NCI-H2029 (cell line): ENCODE measurements at regions not wholly inside any gene's neighbourhood (a gene's known extent, or its start where the extent isn't known, plus 50 kb on each side); places are given as distances from the start of the nearest gene placed in this dataset.

Experiments
- DNase-seq: peaks from one replicate; lab custom pipeline; 2025; lab: John Stamatoyannopoulos, UW

- DNase-seq = no peak
Observed at GRCh38 chr15:69530991-69531664, 78.5 kb downstream of the RPLP1 start.

DNA sequence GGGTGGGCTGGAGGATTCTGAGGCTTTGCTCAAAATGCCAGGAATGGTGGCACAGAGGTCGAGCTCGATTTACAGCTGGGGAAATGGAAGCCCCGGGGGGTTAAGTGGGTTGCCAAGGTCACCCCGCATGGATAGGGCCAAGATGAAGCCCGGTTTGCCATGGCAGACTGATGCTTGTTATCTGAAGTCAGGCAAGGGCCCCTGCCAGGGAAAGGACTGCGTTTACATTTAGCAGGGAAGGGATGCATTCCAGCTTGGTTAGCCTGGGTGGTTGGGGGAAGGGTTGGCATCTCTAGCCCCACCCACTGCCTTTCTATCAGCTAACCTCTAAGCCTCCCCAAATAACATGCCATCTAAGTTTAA is 79.0 kb downstream of the RPLP1 start:
- no peak for DNase-seq

DNA sequence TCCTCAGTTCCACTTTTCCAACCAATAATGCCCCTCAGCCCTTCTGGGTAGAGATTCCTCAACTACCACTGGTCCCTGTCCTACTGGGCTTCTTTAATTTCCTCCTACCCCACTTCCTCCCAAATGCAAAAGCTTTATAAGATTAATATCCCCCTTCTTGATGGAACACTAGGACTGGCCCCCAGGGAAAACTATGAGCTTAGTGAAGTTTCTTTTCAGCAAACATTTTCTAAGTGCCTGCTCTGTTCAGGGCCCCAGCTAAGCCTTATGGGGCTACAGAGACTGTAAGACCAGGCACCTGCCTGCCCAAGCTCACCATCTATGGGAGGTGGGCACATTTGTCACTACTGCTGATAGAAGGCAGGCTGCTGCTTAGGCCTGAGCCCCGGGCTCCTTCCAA is 79.4 kb downstream of the RPLP1 start:
- DNase-seq = no peak

- no peak for DNase-seq
Observed at GRCh38 chr15:69532856-69533255, 80.2 kb downstream of the RPLP1 start.

DNA sequence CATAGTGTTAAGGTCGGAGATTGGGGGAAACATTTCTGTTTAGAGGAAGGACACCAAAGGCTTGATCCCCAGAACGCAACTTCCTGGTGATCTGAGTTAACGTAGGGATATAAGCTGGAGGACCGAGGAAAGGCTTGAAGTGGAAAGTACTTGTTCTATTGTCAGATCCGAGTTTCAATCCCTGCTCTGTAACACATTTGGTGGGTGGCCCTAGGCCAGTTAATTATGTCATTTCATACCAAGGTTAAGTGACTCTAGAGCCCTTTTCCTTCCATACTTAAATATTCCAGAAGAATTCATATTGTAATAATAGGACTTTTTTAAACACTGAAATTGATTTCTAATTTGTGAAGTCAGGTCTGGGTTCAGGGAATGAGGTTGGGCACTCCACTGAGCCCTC is 80.9 kb downstream of the RPLP1 start:
- no peak for DNase-seq

DNA sequence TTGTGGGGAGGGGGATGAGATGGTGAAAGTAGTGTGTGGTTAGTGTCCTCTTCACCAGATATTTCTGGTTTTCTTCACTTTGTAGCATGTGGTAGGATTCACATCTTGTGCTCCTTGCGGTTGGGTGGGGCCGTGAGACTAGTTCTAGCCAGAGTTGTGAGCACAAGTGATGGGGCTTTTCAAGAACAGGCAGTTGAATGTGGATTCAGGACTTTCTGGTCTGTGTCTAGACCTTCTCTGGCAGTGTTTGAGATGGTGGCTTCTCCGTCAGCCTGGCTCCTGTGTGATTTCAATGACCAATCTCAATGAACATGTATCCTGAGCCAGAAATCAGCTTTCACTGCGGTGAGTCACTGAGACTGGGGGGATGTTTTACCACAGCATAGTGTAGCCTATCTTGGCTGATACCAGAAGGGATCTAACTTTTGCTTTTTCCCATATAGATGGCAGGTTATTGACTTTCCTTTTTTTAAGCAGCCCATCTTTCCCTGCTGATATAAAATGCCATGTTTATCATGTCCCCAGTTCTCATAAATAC is 82.6 kb downstream of the RPLP1 start:
- no peak for DNase-seq

DNA sequence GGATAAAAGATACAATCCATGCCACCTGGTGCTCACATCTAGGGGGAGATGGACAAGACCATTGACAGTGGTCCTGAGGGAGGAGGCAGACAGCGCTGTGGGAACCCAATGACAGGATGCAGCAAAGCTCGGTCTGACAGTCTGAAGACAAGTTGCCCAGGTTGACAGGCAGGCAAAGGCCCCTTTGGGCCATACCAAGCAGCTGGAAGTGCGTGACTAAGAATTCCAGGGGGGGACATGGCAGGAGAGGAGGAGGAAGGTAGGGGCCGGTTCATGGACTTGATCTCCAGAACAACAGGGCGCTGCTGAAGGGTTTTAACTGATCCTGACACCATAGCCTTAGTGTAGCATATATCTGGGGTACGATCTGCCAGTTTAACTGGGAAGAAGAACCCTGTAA is 83.4 kb downstream of the RPLP1 start:
- DNase-seq = no peak

GRCh38 chr15:69536726-69537512 is 84.3 kb downstream of the RPLP1 start:
- no peak for DNase-seq

DNA sequence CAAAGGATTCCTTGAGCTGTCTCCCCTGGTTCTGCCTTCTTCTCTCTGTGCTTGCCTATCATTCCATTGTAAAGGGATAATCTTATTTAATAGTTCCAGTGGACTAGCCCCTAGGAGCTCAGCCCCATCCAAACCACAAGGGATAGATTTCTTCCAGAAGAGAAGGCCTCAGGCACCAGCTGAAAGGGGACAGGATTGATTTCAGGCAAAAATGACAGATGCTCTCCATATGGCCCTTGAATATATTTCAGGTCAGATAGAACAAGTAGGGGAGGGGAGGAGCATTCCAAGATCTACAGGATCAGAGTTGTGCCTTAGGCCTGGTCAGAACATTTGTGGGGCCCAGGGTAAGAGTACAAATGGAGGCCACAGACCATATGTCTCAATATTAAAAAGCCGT is 85.3 kb downstream of the RPLP1 start:
- DNase-seq = no peak

- DNase-seq = no peak
Observed at GRCh38 chr15:69538379-69538778, 85.8 kb downstream of the RPLP1 start.

GRCh38 chr15:69539345-69539744 is 86.7 kb downstream of the RPLP1 start:
- no peak for DNase-seq

- DNase-seq = peak; percentile 40
Observed at GRCh38 chr15:69540622-69541021, 88.0 kb downstream of the RPLP1 start.

- DNase-seq = no peak
Observed at GRCh38 chr15:69542028-69542427, 89.4 kb downstream of the RPLP1 start.

DNA sequence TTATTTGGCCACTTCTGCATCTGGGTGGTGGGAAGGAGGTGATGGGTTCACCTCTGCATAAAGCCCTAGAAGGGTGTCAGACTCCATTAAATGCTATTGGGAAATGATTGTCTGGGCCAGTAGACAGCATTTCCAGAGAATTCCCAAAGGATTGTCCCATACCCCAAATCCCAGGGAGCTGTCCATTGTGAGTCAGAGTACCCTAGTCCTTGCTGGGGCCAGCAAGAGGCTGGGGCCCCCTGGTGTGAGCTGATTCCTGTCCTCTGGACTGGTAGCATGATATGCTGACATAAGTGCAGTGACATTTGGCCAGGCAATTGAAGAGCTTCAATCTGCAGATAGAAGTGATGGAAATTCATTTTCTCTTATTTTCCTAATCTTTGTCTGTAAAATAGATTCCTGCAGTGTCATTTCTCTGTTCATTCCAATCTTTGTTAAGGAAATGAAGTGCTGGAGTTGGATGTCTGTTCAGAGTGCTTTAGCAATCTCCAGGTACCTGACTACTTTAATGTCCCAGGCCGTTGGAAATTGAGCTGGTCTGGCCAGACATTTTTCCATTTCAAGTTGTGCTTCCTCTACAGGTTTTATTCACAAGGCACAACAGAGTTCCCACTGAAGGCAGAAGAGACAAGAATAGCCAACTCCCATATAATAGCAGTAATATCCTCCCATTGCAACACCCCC is 91.2 kb downstream of the RPLP1 start:
- DNase-seq = no peak

DNA sequence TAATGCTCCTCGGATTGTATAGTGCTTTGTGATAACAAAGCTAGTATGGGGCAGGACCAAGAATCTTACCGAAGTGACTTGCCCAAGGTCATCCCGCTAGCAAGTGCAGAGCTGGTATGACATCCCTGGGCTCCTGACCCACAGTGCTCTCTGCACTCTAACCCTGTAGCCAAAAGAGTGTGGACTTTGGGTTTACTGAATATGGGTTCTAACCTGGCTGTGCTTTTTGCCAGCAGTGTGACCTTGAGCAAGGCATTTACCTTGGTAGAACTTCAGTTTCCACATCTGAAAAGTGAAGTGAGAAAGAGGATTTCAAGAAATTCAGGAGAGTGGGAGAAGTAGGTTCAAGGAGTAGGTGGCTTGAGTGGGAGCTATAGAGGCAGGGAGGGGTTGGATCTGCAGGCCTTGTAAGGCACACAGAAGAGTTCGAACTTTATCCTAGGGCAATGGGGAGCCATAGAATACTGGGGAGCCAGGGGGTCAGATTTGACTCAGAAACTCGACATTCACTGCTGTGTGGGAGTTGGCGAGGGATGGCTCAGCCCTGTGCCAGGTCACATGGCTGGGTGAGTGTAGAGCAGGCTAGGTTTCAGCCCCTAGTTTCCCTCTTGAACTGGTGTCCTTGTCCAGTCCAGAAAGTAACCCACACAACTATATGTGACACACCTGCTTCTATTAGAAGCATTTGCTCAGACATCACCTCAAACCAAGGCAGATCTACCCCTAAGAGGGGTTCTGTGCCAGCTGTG is 91.9 kb downstream of the RPLP1 start:
- DNase-seq = no peak

DNA sequence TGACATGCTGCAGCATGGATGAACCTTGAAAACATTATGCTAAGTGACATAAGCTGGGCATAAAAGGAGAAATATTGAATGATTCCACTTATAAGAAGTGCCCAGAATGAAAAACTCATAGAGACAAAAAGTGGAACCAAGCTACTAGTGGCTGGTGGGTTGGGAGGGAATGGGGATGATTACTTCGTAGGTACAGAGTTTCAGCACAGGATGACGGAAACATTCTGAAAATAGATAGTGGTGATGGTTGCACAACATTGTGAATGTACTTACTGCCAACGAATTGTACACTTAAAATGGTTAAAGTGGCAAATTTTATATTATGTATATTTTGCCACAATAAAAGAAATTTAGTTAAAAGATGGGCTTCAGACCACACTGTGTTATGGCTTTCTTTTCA is 93.6 kb downstream of the RPLP1 start:
- no peak for DNase-seq

GRCh38 chr15:69548395-69549180 is 96.0 kb downstream of the RPLP1 start:
- no peak for DNase-seq

GRCh38 chr15:69551391-69552056 is 98.9 kb downstream of the RPLP1 start:
- DNase-seq = no peak

GRCh38 chr15:69552057-69552815 is 99.6 kb downstream of the RPLP1 start:
- DNase-seq = no peak

GRCh38 chr15:69553686-69554085 is 101.1 kb downstream of the RPLP1 start:
- DNase-seq = no peak
